ENCODE measurements at regions not wholly inside any gene's neighbourhood (a gene's known extent, or its start where the extent isn't known, plus 50 kb on each side); places are given as distances from the start of the nearest gene placed in this dataset.

DNA sequence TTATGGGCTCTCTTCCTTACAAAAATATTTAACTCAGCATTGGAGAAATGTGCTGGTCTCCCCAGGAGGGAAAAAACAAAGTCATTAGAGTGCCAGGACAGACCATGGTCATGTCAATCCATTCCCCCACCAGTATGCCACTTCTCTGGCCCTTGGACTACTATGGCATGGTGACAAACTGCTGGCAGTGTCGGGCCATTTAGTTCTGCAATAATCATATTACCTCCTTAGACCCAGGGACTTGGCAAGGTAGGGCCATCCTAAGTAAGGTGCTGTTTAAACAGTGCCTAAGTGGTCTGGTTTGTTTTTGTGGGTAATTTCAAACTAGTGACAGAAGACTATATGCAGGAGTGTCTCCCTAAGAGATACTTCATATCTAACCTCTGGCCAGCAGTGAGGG lies 177.8 kb upstream of the STK32A start:
- in situ Hi-C loops (cut with MboI; ENCODE audit: low pct_ligation_motif_present in 1 of 4, low pct_unique_long_range_greater_than_20kb in 1 of 4, low sequenced_read_pairs in 3 of 4): no loop called here
- WGBS, 2 donors (ENCODE audit: low coverage in 1 of 2): 29 to 60% methylated on average over 1 of the region's 1 CpG
- DNase-seq: no peak
- Histone ChIP-seq H3K4me3 (no peak overlapping the region), H3K27ac (no peak overlapping the region), H3K36me3 (no peaks in the 10 kb centered on the region), H3K4me1 (no peaks in the 10 kb centered on the region), H3K27me3 (no peaks in the 10 kb centered on the region), H3K9me3 (no peaks in the 10 kb centered on the region)
- intact Hi-C loops (cut with DNase I; ENCODE audit: low total_unique reads): no loop called here
- TF ChIP-seq CTCF (IDR thresholded peaks at IDR 0.05): no peak

DNA sequence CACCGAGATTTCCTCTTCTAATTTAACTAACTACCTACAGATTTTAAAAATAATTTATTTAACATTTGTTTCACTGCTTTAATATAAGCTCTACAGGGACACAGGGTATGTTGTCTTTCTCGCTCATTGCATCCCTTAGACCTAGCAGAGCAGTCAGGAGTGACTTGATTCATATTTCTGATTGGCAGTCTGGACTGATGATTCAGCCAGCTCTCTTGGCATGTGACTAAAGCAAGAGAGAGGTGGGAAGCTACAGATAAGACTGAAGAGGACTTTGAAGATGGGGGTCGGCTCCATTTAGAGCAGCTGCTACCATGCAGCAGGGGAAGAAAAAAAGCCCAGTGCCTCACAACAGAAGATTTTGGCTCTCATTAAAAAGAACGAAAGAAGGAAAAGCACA lies 173.4 kb upstream of the STK32A start:
- no peak overlapping the region for H3K27ac ChIP-seq
- in situ Hi-C loops (cut with MboI; ENCODE audit: low pct_ligation_motif_present in 1 of 4, low pct_unique_long_range_greater_than_20kb in 1 of 4, low sequenced_read_pairs in 3 of 4): no loop called here
- WGBS, 2 donors (ENCODE audit: low coverage in 1 of 2): 53 to 64% methylated on average over 3 to 4 of the region's 4 CpGs
- H3K9me3 ChIP-seq: no peaks in the 10 kb centered on the region
- no peak for DNase-seq
- H3K36me3 ChIP-seq: no peaks in the 10 kb centered on the region
- TF ChIP-seq EP300 (IDR thresholded peaks at IDR 0.05; ENCODE audit: low read depth) (no peak), CTCF (IDR thresholded peaks at IDR 0.05) (no peak), POLR2A (IDR thresholded peaks at IDR 0.05) (no peak), POLR2AphosphoS5 (IDR thresholded peaks at IDR 0.05) (no peak)
- no peaks in the 10 kb centered on the region for H3K4me1 ChIP-seq
- H3K27me3 ChIP-seq: no peaks in the 10 kb centered on the region
- intact Hi-C loops (cut with DNase I; ENCODE audit: low total_unique reads): no loop called here
- no peak overlapping the region for H3K4me3 ChIP-seq

- DNase-seq: no peak
- Histone ChIP-seq H3K4me1 (no peaks in the 10 kb centered on the region), H3K36me3 (no peaks in the 10 kb centered on the region), H3K27me3 (no peaks in the 10 kb centered on the region), H3K9me3 (no peaks in the 10 kb centered on the region), H3K4me3 (no peak overlapping the region), H3K27ac (no peak overlapping the region)
- TF ChIP-seq EP300 (IDR thresholded peaks at IDR 0.05; ENCODE audit: low read depth) (no peak), POLR2A (IDR thresholded peaks at IDR 0.05) (no peak), POLR2AphosphoS5 (IDR thresholded peaks at IDR 0.05) (no peak), CTCF (IDR thresholded peaks at IDR 0.05) (no peak)
- in situ Hi-C loops (cut with MboI; ENCODE audit: low pct_ligation_motif_present in 1 of 4, low pct_unique_long_range_greater_than_20kb in 1 of 4, low sequenced_read_pairs in 3 of 4): no loop called here
- 78 to 88% methylated on average over 4 of the region's 4 CpGs for WGBS, 2 donors (ENCODE audit: low coverage in 1 of 2)
- intact Hi-C loops (cut with DNase I; ENCODE audit: low total_unique reads): no loop called here
Measured at GRCh38 chr5:147062427-147062826, 172.4 kb upstream of the STK32A start.

GRCh38 chr5:147063943-147064342 lies 170.9 kb upstream of the STK32A start:
- Histone ChIP-seq H3K9me3 (no peaks in the 10 kb centered on the region), H3K4me1 (no peaks in the 10 kb centered on the region), H3K36me3 (no peaks in the 10 kb centered on the region), H3K4me3 (no peak overlapping the region), H3K27ac (no peak overlapping the region), H3K27me3 (no peaks in the 10 kb centered on the region)
- no peak for TF ChIP-seq EP300 (IDR thresholded peaks at IDR 0.05; ENCODE audit: low read depth)
- no peak for TF ChIP-seq CTCF (IDR thresholded peaks at IDR 0.05)
- in situ Hi-C loops (cut with MboI; ENCODE audit: low pct_ligation_motif_present in 1 of 4, low pct_unique_long_range_greater_than_20kb in 1 of 4, low sequenced_read_pairs in 3 of 4): no loop called here
- WGBS, 2 donors (ENCODE audit: low coverage in 1 of 2): 64 to 92% methylated on average over 2 of the region's 2 CpGs
- intact Hi-C loops (cut with DNase I; ENCODE audit: low total_unique reads): no loop called here
- no peak for DNase-seq
